GM18868 (cell line): ENCODE measurements at regions not wholly inside any gene's neighbourhood (a gene's known extent, or its start where the extent isn't known, plus 50 kb on each side); places are given as distances from the start of the nearest gene placed in this dataset.
"Not testable (repeated sequence)": the region's sequence is repeated elsewhere in the genome, so short reads cannot be mapped to it uniquely, and the experiment has no call there.

Source experiments
- ATAC-seq: cut with Tn5 transposase; IDR thresholded peaks from one replicate; pipeline ENCODE4 v1.9.1; 2021; ENCODE audit warnings: mild to moderate bottlenecking, moderate library complexity; ENCODE audit not compliant: unreplicated experiment

DNA sequence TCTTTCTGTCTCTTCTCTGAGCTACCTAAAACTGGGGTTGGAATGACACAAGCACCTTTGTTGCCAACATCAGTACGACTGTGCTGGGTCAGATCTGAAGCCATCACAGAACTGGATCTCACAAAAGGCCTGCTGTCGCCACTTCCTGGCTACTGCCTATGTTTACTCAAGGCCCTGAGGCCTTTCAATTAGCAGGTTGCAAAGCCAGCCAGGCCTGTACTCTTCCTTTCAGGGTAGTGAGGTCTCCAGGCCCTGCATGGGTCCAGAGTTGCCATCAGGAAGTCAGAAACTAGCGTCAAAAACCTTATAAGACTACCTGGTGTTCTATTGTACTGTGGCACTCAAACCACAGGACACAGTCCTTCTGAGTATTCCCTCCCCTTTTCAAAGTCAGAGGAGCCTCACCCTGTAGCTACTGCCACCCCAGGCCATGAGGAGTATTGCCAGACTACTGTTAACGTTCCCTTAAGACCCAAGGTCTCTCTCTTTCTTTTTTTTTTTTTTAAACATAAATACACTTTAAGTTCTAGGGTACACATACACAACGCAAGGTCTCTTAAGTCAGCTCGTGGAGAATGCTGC lies 937.4 kb upstream of the GJE1 start:
- peak; percentile 71 for ATAC-seq

DNA sequence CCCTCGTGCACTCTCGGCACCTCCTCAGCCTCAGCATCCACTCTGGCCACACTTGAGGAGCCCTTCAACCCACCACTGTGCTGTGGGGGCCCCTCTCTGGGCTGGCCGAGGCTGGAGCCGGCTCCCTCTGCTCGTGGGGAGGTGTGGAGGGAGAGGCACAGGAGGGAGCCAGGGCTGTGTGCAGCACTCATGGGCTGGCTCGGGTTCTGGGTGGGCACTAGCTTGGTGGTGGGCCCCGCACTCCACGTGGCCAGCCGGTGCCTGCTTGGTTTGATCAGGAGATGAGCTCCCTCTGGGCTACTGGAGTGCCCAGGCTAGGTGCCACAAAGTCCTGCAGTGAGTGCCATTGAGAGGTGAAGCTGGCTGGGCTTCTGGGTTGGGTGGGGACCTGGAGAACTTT lies 949.4 kb upstream of the GJE1 start:
- ATAC-seq, result no peak

DNA sequence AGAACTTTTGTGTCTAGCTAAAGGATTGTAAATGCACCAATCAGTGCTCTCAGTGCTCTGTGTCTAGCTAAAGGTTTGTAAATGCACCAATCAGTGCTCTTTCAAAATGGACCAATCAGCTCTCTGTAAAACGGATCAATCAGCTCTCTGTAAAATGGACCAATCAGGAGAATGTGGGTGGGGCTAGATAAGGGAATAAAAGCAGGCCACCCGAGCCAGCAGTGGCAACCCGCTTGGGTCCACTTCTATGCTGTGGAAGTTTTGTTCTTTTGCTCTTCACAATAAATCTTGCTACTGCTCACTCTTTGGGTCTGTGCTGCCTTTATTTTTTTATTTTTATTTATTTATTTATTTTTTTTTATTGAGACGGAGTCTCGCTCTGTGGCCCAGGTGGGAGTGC lies 957.3 kb upstream of the GJE1 start:
- ATAC-seq, result not testable (repeated sequence)

GRCh38 chr6:141174932-141175331 lies 957.8 kb upstream of the GJE1 start:
- ATAC-seq, result no peak

GRCh38 chr6:141173529-141173928 lies 959.2 kb upstream of the GJE1 start:
- ATAC-seq, result no peak

- ATAC-seq, result no peak
Observed at GRCh38 chr6:141169419-141169818, 963.3 kb upstream of the GJE1 start.

DNA sequence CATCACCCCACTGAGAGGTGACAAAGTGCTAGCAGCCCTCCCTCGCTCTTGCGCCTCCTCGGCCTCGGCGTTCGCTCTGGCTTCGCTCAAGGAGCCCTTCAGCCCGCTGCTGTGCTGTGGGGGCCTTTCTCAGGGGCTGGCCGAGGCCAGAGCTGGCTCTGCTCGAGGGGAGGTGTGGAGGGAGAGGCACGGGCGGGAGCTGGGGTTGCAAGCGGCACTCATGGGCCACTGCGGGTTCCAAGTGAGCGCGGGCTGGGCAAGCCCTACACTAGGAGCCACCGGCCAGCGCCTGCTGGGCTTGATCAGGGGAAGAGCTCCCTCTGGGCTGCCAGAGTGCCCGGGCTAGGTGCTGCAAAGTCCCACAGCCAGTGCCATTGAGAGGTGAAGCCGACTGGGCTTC lies 964.8 kb upstream of the GJE1 start:
- no peak for ATAC-seq

DNA sequence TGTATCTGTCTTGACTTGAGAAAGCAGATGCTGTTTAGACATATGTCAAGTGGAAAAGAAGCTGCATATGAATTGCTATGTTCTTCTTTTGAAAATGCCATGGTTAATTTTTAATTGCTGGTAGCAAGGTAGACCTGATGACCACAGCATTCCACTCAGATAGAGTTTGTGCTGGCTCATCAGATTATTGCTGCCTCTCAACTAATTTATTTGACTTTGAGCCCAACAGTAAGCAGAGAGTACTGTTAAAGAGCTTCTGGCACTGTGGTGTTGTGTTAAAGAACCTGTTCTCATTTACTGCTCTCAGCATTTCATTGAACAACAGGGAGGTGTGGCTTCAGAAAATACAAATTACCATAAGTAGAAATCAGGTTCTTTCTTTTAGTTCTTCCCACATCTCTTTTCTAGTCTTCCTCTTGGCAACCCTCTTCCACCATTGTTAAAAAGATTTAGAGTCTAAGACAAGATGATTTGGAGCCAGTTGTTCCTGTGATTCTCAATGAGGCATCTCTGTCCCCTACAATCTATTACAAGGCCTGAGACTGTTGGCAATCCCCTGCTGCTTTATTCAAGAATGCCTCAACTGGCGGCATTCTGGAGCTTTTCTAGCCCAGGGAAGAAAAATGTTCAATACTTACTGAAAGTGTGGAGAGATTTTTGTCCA lies 967.6 kb upstream of the GJE1 start:
- ATAC-seq, result no peak

DNA sequence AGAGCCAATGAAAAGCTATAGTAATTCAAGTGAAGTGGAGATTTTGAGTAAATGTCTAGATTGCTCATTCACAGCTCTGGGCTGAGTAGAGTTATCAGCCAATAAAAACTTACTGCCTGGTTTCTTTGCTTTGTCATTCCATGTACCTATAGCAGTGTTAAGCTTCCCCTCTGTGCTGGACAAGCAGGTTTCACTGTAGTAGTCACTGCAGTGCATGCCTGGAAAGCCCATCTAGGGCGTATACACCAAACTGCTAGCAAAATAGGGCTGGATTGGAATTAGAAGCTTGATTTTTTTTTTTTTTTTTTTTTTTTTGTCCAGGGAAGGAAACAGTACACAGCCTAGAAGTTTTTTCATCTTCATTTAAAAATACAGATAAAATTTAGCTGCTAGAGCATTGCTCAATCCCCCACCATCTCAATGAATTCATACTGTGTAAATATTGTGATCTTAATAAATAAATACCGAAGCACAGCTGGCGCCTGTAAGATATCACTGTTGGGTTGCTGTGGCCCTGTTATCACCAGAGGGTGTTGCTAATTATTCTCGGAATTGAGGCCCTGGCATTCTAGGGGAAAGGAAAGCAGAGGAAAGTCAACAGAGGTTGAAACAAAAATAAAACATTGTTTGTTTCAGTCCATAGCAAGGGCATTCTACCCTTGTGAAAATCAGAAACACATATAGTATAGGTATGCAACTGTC lies 968.5 kb upstream of the GJE1 start:
- no peak for ATAC-seq

DNA sequence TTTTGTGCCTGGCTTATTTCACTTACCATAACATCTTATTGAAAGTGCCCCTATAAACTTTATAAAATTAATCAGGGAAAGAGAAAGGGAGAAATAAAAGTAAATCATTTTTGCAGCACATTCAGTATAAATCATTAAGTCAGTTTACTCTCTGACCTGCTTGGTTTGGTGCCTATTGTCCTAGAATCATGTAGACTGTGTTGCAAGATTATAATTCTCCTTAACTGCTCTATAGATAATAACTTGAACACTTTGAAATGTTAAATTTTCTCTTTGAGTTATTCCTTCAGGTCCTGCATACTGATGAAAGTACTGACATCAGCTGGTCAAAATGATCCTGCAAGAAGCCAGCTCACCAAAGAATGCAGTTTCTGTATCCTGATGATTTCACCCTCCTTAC lies 969.6 kb upstream of the GJE1 start:
- no peak for ATAC-seq

DNA sequence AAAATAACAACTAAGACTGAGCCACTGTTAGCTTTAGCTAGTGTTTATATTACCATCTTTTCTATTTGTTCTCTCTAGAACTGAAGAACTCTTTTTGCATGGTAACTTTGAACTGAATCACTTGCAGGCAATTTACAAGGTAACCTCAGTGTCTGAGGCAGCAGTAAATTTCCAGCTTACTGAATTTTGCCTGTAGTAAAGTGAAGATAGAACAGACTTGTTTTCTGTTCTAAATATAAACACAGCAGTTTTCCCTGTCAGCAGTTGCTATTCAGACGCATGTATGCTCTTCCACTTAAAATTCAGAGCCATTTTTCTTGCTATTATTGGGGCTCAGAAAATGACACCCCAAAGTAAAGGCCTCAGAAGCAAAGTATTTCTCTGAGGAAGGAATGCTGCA lies 974.0 kb upstream of the GJE1 start:
- no peak for ATAC-seq

DNA sequence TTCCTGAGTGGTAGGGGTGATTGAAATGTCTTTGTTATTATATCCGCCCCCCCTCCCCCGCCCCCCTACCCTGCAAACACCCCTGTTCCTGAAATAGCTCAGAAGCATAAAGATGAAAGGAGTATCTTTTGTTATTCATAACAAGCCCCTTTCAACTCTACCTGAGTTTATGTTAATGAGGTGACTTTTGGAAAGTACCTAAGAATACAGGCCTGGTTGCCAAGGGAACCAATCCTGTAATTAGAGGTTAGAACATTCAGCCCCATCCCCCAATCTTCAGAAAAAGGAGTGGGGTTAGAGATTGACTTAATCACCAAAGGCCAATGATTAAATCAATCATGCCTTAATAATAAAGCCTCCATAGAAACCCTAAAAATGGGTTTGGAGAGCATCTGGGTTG lies 979.2 kb upstream of the GJE1 start:
- ATAC-seq, result peak; percentile 88

GRCh38 chr6:141152951-141153350 lies 979.8 kb upstream of the GJE1 start:
- no peak for ATAC-seq

- ATAC-seq, result no peak
Observed at GRCh38 chr6:141151710-141152417, 980.9 kb upstream of the GJE1 start.

DNA sequence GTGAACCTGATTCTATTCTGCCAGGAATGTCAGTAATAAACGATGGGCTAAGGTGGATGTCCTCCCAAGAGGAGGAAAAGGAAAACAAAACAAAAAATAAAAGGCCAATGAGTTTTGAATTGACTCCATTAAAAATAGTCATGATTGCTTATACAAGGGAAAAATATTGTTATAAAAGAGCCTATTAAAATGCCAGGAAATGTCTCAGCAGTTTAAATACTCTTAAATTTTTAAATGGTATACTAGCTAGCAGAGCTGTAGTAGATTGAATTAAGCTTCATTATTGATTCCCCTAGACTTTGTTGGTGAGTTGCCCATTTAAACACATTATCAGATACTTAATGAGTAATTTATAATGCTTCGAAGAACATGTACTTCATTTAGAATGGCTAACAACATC lies 990.9 kb upstream of the GJE1 start:
- no peak for ATAC-seq

- no peak for ATAC-seq
Observed at GRCh38 chr6:141140905-141141304, 991.8 kb upstream of the GJE1 start.

DNA sequence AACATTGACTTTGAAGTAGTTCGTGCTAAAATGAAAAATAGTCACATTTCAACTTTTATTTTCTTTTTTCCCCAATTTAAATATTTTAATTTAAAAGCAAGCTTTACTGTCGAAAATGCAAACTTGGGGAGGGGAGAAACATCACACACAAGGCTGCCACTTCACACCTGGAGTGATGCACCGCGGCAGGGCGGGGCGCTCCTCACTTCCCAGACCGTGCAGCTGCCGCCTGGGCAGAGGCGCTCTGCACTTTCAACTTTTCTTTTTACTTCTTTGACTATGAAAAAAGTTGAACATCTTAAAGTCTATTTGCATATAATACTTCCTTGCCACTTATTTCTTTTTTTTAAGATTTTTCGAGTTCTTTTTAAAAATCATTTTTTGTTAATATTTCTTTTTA lies 993.3 kb upstream of the GJE1 start:
- no peak for ATAC-seq

DNA sequence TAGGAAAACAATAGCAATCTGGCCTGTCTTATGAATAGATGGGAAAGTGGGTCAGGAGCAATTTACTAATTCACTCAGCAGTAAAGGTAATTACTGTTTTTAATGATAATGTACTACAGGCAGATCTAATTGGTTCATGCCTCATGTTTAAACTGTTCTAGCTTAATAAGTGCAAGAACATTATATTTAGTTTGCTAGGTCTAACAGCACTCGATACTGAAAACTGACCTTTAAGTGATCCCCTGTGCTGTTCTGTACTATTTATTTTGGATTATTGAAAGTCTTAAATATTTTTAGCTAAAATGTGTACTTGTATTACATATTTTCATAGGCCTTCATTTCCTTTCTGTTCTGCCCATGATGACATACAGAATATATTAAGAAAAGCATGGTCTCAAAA lies 998.0 kb upstream of the GJE1 start:
- no peak for ATAC-seq

DNA sequence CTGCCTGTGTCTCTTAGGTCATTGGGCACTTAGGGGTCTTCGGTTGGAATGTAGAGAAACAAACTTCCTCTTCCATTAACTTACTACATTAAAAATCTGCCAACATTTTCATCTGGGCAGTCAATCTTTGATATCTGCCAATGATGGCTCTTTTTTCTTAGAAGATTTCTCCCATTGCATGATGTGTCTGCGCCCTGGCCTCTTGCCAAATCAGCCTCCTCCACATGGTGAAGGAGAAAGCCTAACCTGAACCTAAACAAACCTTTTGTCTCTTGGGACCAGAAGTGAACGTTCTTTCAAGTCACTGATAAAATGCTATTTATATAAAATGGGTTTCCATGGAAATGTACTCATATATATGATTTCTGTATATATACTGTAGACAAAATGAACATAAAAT lies 998.9 kb upstream of the GJE1 start:
- ATAC-seq, result no peak

- ATAC-seq, result no peak
Observed at GRCh38 chr6:141133346-141133745, 999.4 kb upstream of the GJE1 start.

- ATAC-seq, result no peak
Observed at GRCh38 chr6:141131616-141132015, 1001.1 kb upstream of the GJE1 start.

DNA sequence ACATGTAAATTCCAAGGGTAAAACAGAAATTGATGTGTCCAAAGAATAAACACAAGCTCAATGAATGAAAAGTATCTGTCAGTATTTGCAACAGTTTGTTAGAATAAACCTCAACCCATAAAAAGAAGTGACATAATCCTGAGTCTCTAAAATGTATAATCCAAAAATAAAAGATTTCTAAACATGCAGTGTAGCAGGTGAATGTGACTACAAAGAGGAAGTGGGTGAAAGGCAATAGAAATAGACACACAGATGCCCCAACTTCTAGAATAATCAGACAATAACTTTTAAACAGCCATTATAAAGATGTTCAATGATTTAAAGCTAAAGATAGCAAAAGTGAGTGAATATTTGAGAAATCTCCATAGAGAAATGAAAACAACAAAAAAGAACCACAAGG lies 1009.2 kb upstream of the GJE1 start:
- peak; percentile 60 for ATAC-seq
